ENCODE measurements at regions not wholly inside any gene's neighbourhood (a gene's known extent, or its start where the extent isn't known, plus 50 kb on each side); places are given as distances from the start of the nearest gene placed in this dataset.
"Not testable (repeated sequence)": the region's sequence is repeated elsewhere in the genome, so short reads cannot be mapped to it uniquely, and the experiment has no call there.

DNA sequence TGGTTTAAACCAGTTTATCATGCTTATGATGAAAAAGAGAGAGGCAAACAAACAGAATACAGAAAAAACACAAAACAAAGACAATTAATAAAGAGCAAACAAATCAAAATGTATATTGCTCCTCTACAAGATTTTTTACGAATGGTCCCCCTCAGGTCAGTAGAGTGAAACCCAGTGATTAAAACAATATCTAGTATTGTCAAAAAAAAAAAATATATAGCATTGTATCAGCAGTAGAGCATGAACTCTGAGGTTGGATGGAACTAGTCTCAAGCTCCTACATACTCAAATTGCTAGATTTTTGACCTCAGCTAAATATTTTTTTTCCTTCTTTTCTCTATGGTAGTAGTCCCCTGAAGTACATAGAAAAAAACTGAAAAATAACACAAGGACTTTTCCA is 290.3 kb upstream of the LUZP2 start:
- POLR2A ChIA-PET (ENCODE audit: low non-redundant PET) = no interaction called here
- DNase-seq (ENCODE audit: low spot score) = no peak
- no peak for TF ChIP-seq EZH2 (IDR thresholded peaks at IDR 0.05; ENCODE audit: borderline replicate concordance, low read depth, low read length, poor library complexity, severe bottlenecking)
- TF ChIP-seq, protein P1, sequence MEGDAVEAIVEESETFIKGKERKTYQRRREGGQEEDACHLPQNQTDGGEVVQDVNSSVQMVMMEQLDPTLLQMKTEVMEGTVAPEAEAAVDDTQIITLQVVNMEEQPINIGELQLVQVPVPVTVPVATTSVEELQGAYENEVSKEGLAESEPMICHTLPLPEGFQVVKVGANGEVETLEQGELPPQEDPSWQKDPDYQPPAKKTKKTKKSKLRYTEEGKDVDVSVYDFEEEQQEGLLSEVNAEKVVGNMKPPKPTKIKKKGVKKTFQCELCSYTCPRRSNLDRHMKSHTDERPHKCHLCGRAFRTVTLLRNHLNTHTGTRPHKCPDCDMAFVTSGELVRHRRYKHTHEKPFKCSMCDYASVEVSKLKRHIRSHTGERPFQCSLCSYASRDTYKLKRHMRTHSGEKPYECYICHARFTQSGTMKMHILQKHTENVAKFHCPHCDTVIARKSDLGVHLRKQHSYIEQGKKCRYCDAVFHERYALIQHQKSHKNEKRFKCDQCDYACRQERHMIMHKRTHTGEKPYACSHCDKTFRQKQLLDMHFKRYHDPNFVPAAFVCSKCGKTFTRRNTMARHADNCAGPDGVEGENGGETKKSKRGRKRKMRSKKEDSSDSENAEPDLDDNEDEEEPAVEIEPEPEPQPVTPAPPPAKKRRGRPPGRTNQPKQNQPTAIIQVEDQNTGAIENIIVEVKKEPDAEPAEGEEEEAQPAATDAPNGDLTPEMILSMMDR (conservative IDR thresholded peaks at IDR 0.05; ENCODE audit: low read depth, low read length) = no peak
- Histone ChIP-seq H3K9me3 (ENCODE audit: low read depth, low read length, poor library complexity, severe bottlenecking) (no peaks in the 10 kb centered on the region), H3K4me1 (ENCODE audit: insufficient read depth, low read length, poor library complexity, severe bottlenecking) (no peaks in the 10 kb centered on the region), H3K27me3 (replicated peaks; ENCODE audit: insufficient read depth, low read depth, low read length, poor library complexity) (no peaks in the 10 kb centered on the region), H3K4me3 (ENCODE audit: low read depth, low read length, poor library complexity, severe bottlenecking) (no peak overlapping the region), H3K27ac (ENCODE audit: low read depth, low read length, poor library complexity, severe bottlenecking) (no peak overlapping the region), H3K36me3 (ENCODE audit: insufficient read depth, low read length, poor library complexity, severe bottlenecking) (no peaks in the 10 kb centered on the region)
- BruUV-seq (replicated peaks) = no TSS peak
- CTCF ChIA-PET = no interaction called here
- intact Hi-C loops (cut with micrococcal nuclease; ENCODE audit: unreplicated experiment) = no loop called here

DNA sequence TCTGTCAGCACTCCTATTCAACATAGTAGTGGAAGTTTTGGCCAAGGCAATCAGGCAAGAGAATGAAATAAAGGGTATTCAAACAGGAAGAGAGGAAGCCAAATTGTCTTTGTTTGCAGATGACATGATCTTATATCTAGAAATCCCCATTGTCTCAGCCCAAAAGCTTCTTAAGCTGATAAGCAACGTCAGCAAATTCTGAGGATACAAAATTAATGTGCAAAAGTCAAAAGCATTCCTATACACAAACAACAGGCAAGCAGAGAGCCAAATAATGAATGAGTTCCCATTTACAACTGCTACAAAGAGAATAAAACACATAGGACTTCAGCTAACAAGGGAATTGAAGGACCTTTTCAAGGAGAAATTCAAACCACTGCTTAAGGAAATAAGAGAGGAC is 280.4 kb upstream of the LUZP2 start:
- Histone ChIP-seq H3K9me3 (ENCODE audit: low read depth, low read length, poor library complexity, severe bottlenecking) (no peaks in the 10 kb centered on the region), H3K27me3 (replicated peaks; ENCODE audit: insufficient read depth, low read depth, low read length, poor library complexity) (no peaks in the 10 kb centered on the region), H3K36me3 (ENCODE audit: insufficient read depth, low read length, poor library complexity, severe bottlenecking) (no peaks in the 10 kb centered on the region), H3K27ac (ENCODE audit: low read depth, low read length, poor library complexity, severe bottlenecking) (no peak overlapping the region), H3K4me1 (ENCODE audit: insufficient read depth, low read length, poor library complexity, severe bottlenecking) (no peaks in the 10 kb centered on the region), H3K4me3 (ENCODE audit: low read depth, low read length, poor library complexity, severe bottlenecking) (no peak overlapping the region)
- POLR2A ChIA-PET (ENCODE audit: low non-redundant PET) = no interaction called here
- intact Hi-C loops (cut with micrococcal nuclease; ENCODE audit: unreplicated experiment) = no loop called here
- no peak for DNase-seq (ENCODE audit: low spot score)
- TF ChIP-seq, protein P1 (conservative IDR thresholded peaks at IDR 0.05; ENCODE audit: low read depth, low read length) = no peak
- TF ChIP-seq EZH2 (IDR thresholded peaks at IDR 0.05; ENCODE audit: borderline replicate concordance, low read depth, low read length, poor library complexity, severe bottlenecking) = no peak
- CTCF ChIA-PET = no interaction called here
- BruUV-seq (replicated peaks) = no TSS peak

DNA sequence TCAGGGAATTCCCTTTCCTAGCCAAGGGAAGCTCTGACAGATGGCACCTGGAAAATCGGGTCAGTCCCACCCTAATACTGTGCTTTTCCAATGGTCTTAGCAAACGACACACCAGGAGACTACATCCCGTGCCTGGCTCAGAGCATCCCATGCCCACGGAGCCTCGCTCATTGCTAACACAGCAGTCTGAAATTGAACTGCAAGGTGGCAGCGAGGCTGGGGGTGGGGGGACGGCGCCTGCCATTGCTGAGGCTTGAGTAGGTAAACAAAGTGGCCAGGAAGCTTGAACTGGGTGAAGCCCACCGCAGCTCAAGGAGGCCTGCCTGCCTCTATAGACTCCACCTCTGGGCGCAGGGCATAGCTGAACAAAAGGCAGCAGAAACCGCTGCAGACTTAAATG is 279.5 kb upstream of the LUZP2 start:
- intact Hi-C loops (cut with micrococcal nuclease; ENCODE audit: unreplicated experiment); BruUV-seq (replicated peaks); H3K9me3 ChIP-seq (ENCODE audit: low read depth, low read length, poor library complexity, severe bottlenecking); H3K4me3 ChIP-seq (ENCODE audit: low read depth, low read length, poor library complexity, severe bottlenecking); H3K4me1 ChIP-seq (ENCODE audit: insufficient read depth, low read length, poor library complexity, severe bottlenecking); CTCF ChIA-PET; POLR2A ChIA-PET (ENCODE audit: low non-redundant PET); H3K36me3 ChIP-seq (ENCODE audit: insufficient read depth, low read length, poor library complexity, severe bottlenecking); DNase-seq (ENCODE audit: low spot score); H3K27ac ChIP-seq (ENCODE audit: low read depth, low read length, poor library complexity, severe bottlenecking); H3K27me3 ChIP-seq (replicated peaks; ENCODE audit: insufficient read depth, low read depth, low read length, poor library complexity): not testable (repeated sequence)

DNA sequence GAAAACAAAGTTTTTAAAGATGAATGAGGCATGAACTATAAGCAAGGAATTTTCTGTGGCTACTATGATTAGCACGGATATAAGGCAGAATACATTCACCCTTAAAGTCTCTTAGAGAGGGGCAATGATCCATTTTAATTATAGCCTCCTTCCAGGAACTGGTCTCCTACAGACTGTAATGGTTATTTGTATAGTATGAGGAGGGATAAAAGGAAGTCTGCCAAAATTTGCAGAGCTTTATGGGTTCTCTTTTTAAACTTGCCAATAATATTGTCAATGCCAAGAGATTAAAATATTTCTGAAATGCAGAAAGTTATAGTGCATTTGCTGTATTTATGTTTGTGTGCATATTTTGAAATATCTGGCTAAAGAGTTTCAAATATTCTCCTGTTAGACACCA is 271.4 kb upstream of the LUZP2 start:
- Histone ChIP-seq H3K9me3 (ENCODE audit: low read depth, low read length, poor library complexity, severe bottlenecking) (no peaks in the 10 kb centered on the region), H3K27ac (ENCODE audit: low read depth, low read length, poor library complexity, severe bottlenecking) (no peak overlapping the region), H3K4me1 (ENCODE audit: insufficient read depth, low read length, poor library complexity, severe bottlenecking) (no peaks in the 10 kb centered on the region), H3K27me3 (replicated peaks; ENCODE audit: insufficient read depth, low read depth, low read length, poor library complexity) (no peaks in the 10 kb centered on the region), H3K4me3 (ENCODE audit: low read depth, low read length, poor library complexity, severe bottlenecking) (no peak overlapping the region), H3K36me3 (ENCODE audit: insufficient read depth, low read length, poor library complexity, severe bottlenecking) (no peaks in the 10 kb centered on the region)
- ChIA-PET CTCF (no interaction called here), POLR2A (ENCODE audit: low non-redundant PET) (no interaction called here)
- TF ChIP-seq EZH2 (IDR thresholded peaks at IDR 0.05; ENCODE audit: borderline replicate concordance, low read depth, low read length, poor library complexity, severe bottlenecking) = no peak
- TF ChIP-seq, protein P1 (conservative IDR thresholded peaks at IDR 0.05; ENCODE audit: low read depth, low read length) = no peak
- no peak for DNase-seq (ENCODE audit: low spot score)
- BruUV-seq (replicated peaks) = no TSS peak
- intact Hi-C loops (cut with micrococcal nuclease; ENCODE audit: unreplicated experiment) = no loop called here
